ENCODE measurements at regions not wholly inside any gene's neighbourhood (a gene's known extent, or its start where the extent isn't known, plus 50 kb on each side); places are given as distances from the start of the nearest gene placed in this dataset.

- no peaks in the 10 kb centered on the region for H4K20me1 ChIP-seq
- H3K9me3 ChIP-seq (replicated peaks in 1 of 11), result peaks cover 0 to 18% (median 9%) of the 10 kb centered on the region in 11 experiments; a peak in 13 of 22 replicates
Measured at GRCh38 chr15:59953392-59953883, 50.7 kb upstream of the FOXB1 start.

GRCh38 chr15:59952960-59953359 lies 51.2 kb upstream of the FOXB1 start:
- Histone ChIP-seq H3K27me3 (no peaks in the 10 kb centered on the region), H3K9me3 (replicated peaks in 1 of 11) (peaks cover 0 to 15% (median 5%) of the 10 kb centered on the region in 11 experiments; a peak in 11 of 22 replicates), H3K4me1 (no peaks in the 10 kb centered on the region), H3K27ac (no peak overlapping the region), H3K36me3 (no peaks in the 10 kb centered on the region), H3K4me3 (no peak overlapping the region), H4K20me1 (no peaks in the 10 kb centered on the region), H3K4me2 (no peak overlapping the region), H3K9ac (no peak overlapping the region)
- TF ChIP-seq Cebpa-rat (IDR thresholded peaks at IDR 0.05), result no peak

More at GRCh38 chr15:59953392-59953883, 50.7 kb upstream of the FOXB1 start:
- Histone ChIP-seq H3K4me2 (no peak overlapping the region), H3K27ac (no peak overlapping the region), H3K36me3 (no peaks in the 10 kb centered on the region), H3K4me3 (no peak overlapping the region), H3K27me3 (no peaks in the 10 kb centered on the region), H3K9ac (no peak overlapping the region), H3K4me1 (no peaks in the 10 kb centered on the region)
- TF ChIP-seq Cebpa-rat (IDR thresholded peaks at IDR 0.05), result no peak

- Histone ChIP-seq H3K4me2 (no peak overlapping the region), H3K9ac (no peak overlapping the region), H3K36me3 (no peaks in the 10 kb centered on the region), H3K27ac (no peak overlapping the region), H4K20me1 (no peaks in the 10 kb centered on the region), H3K27me3 (no peaks in the 10 kb centered on the region), H3K4me1 (no peaks in the 10 kb centered on the region), H3K4me3 (no peak overlapping the region), H3K9me3 (replicated peaks in 1 of 11) (no peaks in the 10 kb centered on the region)
- no peak for TF ChIP-seq Cebpa-rat (IDR thresholded peaks at IDR 0.05)
Measured at GRCh38 chr15:59950603-59951388, 53.3 kb upstream of the FOXB1 start.

GRCh38 chr15:59948924-59949613 lies 55.0 kb upstream of the FOXB1 start:
- no peaks in the 10 kb centered on the region for H3K36me3 ChIP-seq
- H3K9ac ChIP-seq, result no peak overlapping the region
- H3K4me2 ChIP-seq, result no peak overlapping the region
- TF ChIP-seq Cebpa-rat (IDR thresholded peaks at IDR 0.05), result no peak
- no peak overlapping the region for H3K4me3 ChIP-seq
- H3K27me3 ChIP-seq, result no peaks in the 10 kb centered on the region
- H3K27ac ChIP-seq, result no peak overlapping the region
- peaks cover 0 to 7% (median 0%) of the 10 kb centered on the region in 10 experiments; a peak in 6 of 20 replicates for H3K4me1 ChIP-seq
- no peaks in the 10 kb centered on the region for H4K20me1 ChIP-seq
- H3K9me3 ChIP-seq (replicated peaks in 1 of 11), result no peaks in the 10 kb centered on the region

- peaks cover 0 to 7% (median 0%) of the 10 kb centered on the region in 10 experiments; a peak in 6 of 20 replicates for H3K4me1 ChIP-seq
- H3K9me3 ChIP-seq (replicated peaks in 1 of 11), result no peaks in the 10 kb centered on the region
- no peak overlapping the region for H3K4me2 ChIP-seq
- H3K27ac ChIP-seq, result no peak overlapping the region
- no peaks in the 10 kb centered on the region for H4K20me1 ChIP-seq
- H3K9ac ChIP-seq, result no peak overlapping the region
- no peak for TF ChIP-seq Cebpa-rat (IDR thresholded peaks at IDR 0.05)
- no peaks in the 10 kb centered on the region for H3K36me3 ChIP-seq
- H3K4me3 ChIP-seq, result no peak overlapping the region
- no peaks in the 10 kb centered on the region for H3K27me3 ChIP-seq
Measured at GRCh38 chr15:59946084-59946483, 58.0 kb upstream of the FOXB1 start.

GRCh38 chr15:59945036-59945435 lies 59.1 kb upstream of the FOXB1 start:
- H3K27me3 ChIP-seq, result no peaks in the 10 kb centered on the region
- TF ChIP-seq Cebpa-rat (IDR thresholded peaks at IDR 0.05), result no peak

GRCh38 chr15:59941612-59942011 lies 62.5 kb upstream of the FOXB1 start:
- H3K27ac ChIP-seq, result no peak overlapping the region
- no peaks in the 10 kb centered on the region for H4K20me1 ChIP-seq
- H3K9ac ChIP-seq, result no peak overlapping the region
- no peaks in the 10 kb centered on the region for H3K36me3 ChIP-seq
- TF ChIP-seq Cebpa-rat (IDR thresholded peaks at IDR 0.05), result no peak
- H3K4me1 ChIP-seq, result peaks cover 0 to 7% (median 0%) of the 10 kb centered on the region in 10 experiments; a peak in 6 of 20 replicates
- H3K27me3 ChIP-seq, result no peaks in the 10 kb centered on the region
- H3K4me3 ChIP-seq, result no peak overlapping the region
- no peak overlapping the region for H3K4me2 ChIP-seq
- H3K9me3 ChIP-seq (replicated peaks in 1 of 11), result no peaks in the 10 kb centered on the region

More at GRCh38 chr15:59945036-59945435, 59.1 kb upstream of the FOXB1 start:
- no peaks in the 10 kb centered on the region for H3K36me3 ChIP-seq
- no peak overlapping the region for H3K9ac ChIP-seq
- H3K4me1 ChIP-seq, result peaks cover 0 to 7% (median 0%) of the 10 kb centered on the region in 10 experiments; a peak in 6 of 20 replicates
- no peak overlapping the region for H3K4me3 ChIP-seq
- no peaks in the 10 kb centered on the region for H4K20me1 ChIP-seq
- H3K4me2 ChIP-seq, result peak overlapping the region in 6 of 11 experiments; percentile 5 to 32 (median 22); a peak in 10 of 22 replicates
- no peaks in the 10 kb centered on the region for H3K9me3 ChIP-seq (replicated peaks in 1 of 11)
- H3K27ac ChIP-seq, result no peak overlapping the region

- Histone ChIP-seq H3K9me3 (replicated peaks in 1 of 11) (no peaks in the 10 kb centered on the region), H4K20me1 (no peaks in the 10 kb centered on the region), H3K27ac (no peak overlapping the region), H3K36me3 (no peaks in the 10 kb centered on the region), H3K4me1 (peaks cover 0 to 7% (median 0%) of the 10 kb centered on the region in 10 experiments; a peak in 6 of 20 replicates), H3K4me3 (no peak overlapping the region), H3K9ac (no peak overlapping the region), H3K27me3 (no peaks in the 10 kb centered on the region), H3K4me2 (no peak overlapping the region)
- TF ChIP-seq Cebpa-rat (IDR thresholded peaks at IDR 0.05), result no peak
Measured at GRCh38 chr15:59940928-59941327, 63.2 kb upstream of the FOXB1 start.

- H3K4me2 ChIP-seq, result no peak overlapping the region
- peaks cover 0 to 7% (median 0%) of the 10 kb centered on the region in 10 experiments; a peak in 6 of 20 replicates for H3K4me1 ChIP-seq
- H3K27me3 ChIP-seq, result no peaks in the 10 kb centered on the region
- TF ChIP-seq Cebpa-rat (IDR thresholded peaks at IDR 0.05), result no peak
- H3K36me3 ChIP-seq, result no peaks in the 10 kb centered on the region
- no peak overlapping the region for H3K9ac ChIP-seq
- H3K9me3 ChIP-seq (replicated peaks in 1 of 11), result no peaks in the 10 kb centered on the region
- H4K20me1 ChIP-seq, result no peaks in the 10 kb centered on the region
- H3K27ac ChIP-seq, result no peak overlapping the region
- no peak overlapping the region for H3K4me3 ChIP-seq
Measured at GRCh38 chr15:59940456-59940855, 63.7 kb upstream of the FOXB1 start.

All from BLaER1 treated with 17β-estradiol and CSF1 and Interleukin-3, amounts not matched to agents 10 nM and 100 nM (cell line).